ENCODE measurements at regions not wholly inside any gene's neighbourhood (a gene's known extent, or its start where the extent isn't known, plus 50 kb on each side); places are given as distances from the start of the nearest gene placed in this dataset.

GRCh38 chr13:107835339-107836018 is 379.9 kb downstream of the LIG4 start:
- DNase-seq (no peak), FAIRE-seq (no peak)
- H3K4me1 ChIP-seq (ENCODE audit: control insufficient read depth in 3 of 3, insufficient read depth in 2 of 3, low read depth in 1 of 3, low read length in 2 of 3): no peaks in the 10 kb centered on the region
- no peaks in the 10 kb centered on the region for H3K9me3 ChIP-seq (ENCODE audit: control insufficient read depth in 2 of 2, insufficient read depth in 1 of 2, low read depth in 1 of 2, low read length in 1 of 2)
- WGBS, 3 donors: 62 to 77% (median 71%) methylated on average over 4 of the region's 4 CpGs
- no peaks in the 10 kb centered on the region for H3K27me3 ChIP-seq (ENCODE audit: control insufficient read depth in 3 of 3, insufficient read depth in 3 of 3, low read length in 3 of 3)
- H3K36me3 ChIP-seq (ENCODE audit: control insufficient read depth in 3 of 3, insufficient read depth in 2 of 3, low read depth in 1 of 3, low read length in 3 of 3): no peaks in the 10 kb centered on the region
- H3K27ac ChIP-seq (ENCODE audit: low read depth in 1 of 3, low read length in 2 of 3): no peak overlapping the region
- H3K4me3 ChIP-seq (ENCODE audit: low read depth in 1 of 3, low read length in 3 of 3): no peak overlapping the region

GRCh38 chr13:107834717-107835116 is 380.6 kb downstream of the LIG4 start:
- Histone ChIP-seq H3K27ac (ENCODE audit: low read depth in 1 of 3, low read length in 2 of 3) (no peak overlapping the region), H3K4me3 (ENCODE audit: low read depth in 1 of 3, low read length in 3 of 3) (no peak overlapping the region), H3K36me3 (ENCODE audit: control insufficient read depth in 3 of 3, insufficient read depth in 2 of 3, low read depth in 1 of 3, low read length in 3 of 3) (no peaks in the 10 kb centered on the region), H3K9me3 (ENCODE audit: control insufficient read depth in 2 of 2, insufficient read depth in 1 of 2, low read depth in 1 of 2, low read length in 1 of 2) (no peaks in the 10 kb centered on the region), H3K4me1 (ENCODE audit: control insufficient read depth in 3 of 3, insufficient read depth in 2 of 3, low read depth in 1 of 3, low read length in 2 of 3) (no peaks in the 10 kb centered on the region), H3K27me3 (ENCODE audit: control insufficient read depth in 3 of 3, insufficient read depth in 3 of 3, low read length in 3 of 3) (no peaks in the 10 kb centered on the region)
- FAIRE-seq (no peak), DNase-seq (no peak)
- WGBS, 3 donors: 55 to 64% (median 62%) methylated on average over 5 of the region's 5 CpGs

GRCh38 chr13:107834281-107834680 is 381.1 kb downstream of the LIG4 start:
- WGBS, 3 donors: 21 to 55% (median 32%) methylated on average over 1 of the region's 1 CpG
- Histone ChIP-seq H3K9me3 (ENCODE audit: control insufficient read depth in 2 of 2, insufficient read depth in 1 of 2, low read depth in 1 of 2, low read length in 1 of 2) (no peaks in the 10 kb centered on the region), H3K4me3 (ENCODE audit: low read depth in 1 of 3, low read length in 3 of 3) (no peak overlapping the region), H3K4me1 (ENCODE audit: control insufficient read depth in 3 of 3, insufficient read depth in 2 of 3, low read depth in 1 of 3, low read length in 2 of 3) (no peaks in the 10 kb centered on the region), H3K27ac (ENCODE audit: low read depth in 1 of 3, low read length in 2 of 3) (no peak overlapping the region), H3K36me3 (ENCODE audit: control insufficient read depth in 3 of 3, insufficient read depth in 2 of 3, low read depth in 1 of 3, low read length in 3 of 3) (no peaks in the 10 kb centered on the region), H3K27me3 (ENCODE audit: control insufficient read depth in 3 of 3, insufficient read depth in 3 of 3, low read length in 3 of 3) (no peaks in the 10 kb centered on the region)
- DNase-seq (no peak), FAIRE-seq (no peak)

- no peaks in the 10 kb centered on the region for H3K9me3 ChIP-seq (ENCODE audit: control insufficient read depth in 2 of 2, insufficient read depth in 1 of 2, low read depth in 1 of 2, low read length in 1 of 2)
- no peak overlapping the region for H3K4me3 ChIP-seq (ENCODE audit: low read depth in 1 of 3, low read length in 3 of 3)
- WGBS, 3 donors: 80 to 90% (median 86%) methylated on average over 10 of the region's 10 CpGs
- H3K27me3 ChIP-seq (ENCODE audit: control insufficient read depth in 3 of 3, insufficient read depth in 3 of 3, low read length in 3 of 3): no peaks in the 10 kb centered on the region
- no peak for DNase-seq
- FAIRE-seq: no peak
- H3K4me1 ChIP-seq (ENCODE audit: control insufficient read depth in 3 of 3, insufficient read depth in 2 of 3, low read depth in 1 of 3, low read length in 2 of 3): no peaks in the 10 kb centered on the region
- H3K27ac ChIP-seq (ENCODE audit: low read depth in 1 of 3, low read length in 2 of 3): no peak overlapping the region
- H3K36me3 ChIP-seq (ENCODE audit: control insufficient read depth in 3 of 3, insufficient read depth in 2 of 3, low read depth in 1 of 3, low read length in 3 of 3): no peaks in the 10 kb centered on the region
Observed at GRCh38 chr13:107832500-107833100, 382.7 kb downstream of the LIG4 start.

GRCh38 chr13:107830804-107831203 is 384.5 kb downstream of the LIG4 start:
- Histone ChIP-seq H3K27ac (ENCODE audit: low read depth in 1 of 3, low read length in 2 of 3) (no peak overlapping the region), H3K4me1 (ENCODE audit: control insufficient read depth in 3 of 3, insufficient read depth in 2 of 3, low read depth in 1 of 3, low read length in 2 of 3) (no peaks in the 10 kb centered on the region)
- 86 to 95% (median 92%) methylated on average over 3 of the region's 3 CpGs for WGBS, 3 donors

GRCh38 chr13:107827840-107828549 is 387.3 kb downstream of the LIG4 start:
- Histone ChIP-seq H3K27ac (ENCODE audit: low read depth in 1 of 3, low read length in 2 of 3) (no peak overlapping the region), H3K9me3 (ENCODE audit: control insufficient read depth in 2 of 2, insufficient read depth in 1 of 2, low read depth in 1 of 2, low read length in 1 of 2) (no peaks in the 10 kb centered on the region), H3K4me3 (ENCODE audit: low read depth in 1 of 3, low read length in 3 of 3) (no peak overlapping the region), H3K36me3 (ENCODE audit: control insufficient read depth in 3 of 3, insufficient read depth in 2 of 3, low read depth in 1 of 3, low read length in 3 of 3) (no peaks in the 10 kb centered on the region), H3K4me1 (ENCODE audit: control insufficient read depth in 3 of 3, insufficient read depth in 2 of 3, low read depth in 1 of 3, low read length in 2 of 3) (no peaks in the 10 kb centered on the region), H3K27me3 (ENCODE audit: control insufficient read depth in 3 of 3, insufficient read depth in 3 of 3, low read length in 3 of 3) (no peaks in the 10 kb centered on the region)
- DNase-seq (no peak), FAIRE-seq (no peak)
- 64 to 76% (median 72%) methylated on average over 11 of the region's 11 CpGs for WGBS, 3 donors

More at GRCh38 chr13:107830804-107831203, 384.5 kb downstream of the LIG4 start:
- FAIRE-seq: no peak
- H3K4me3 ChIP-seq (ENCODE audit: low read depth in 1 of 3, low read length in 3 of 3): no peak overlapping the region
- H3K27me3 ChIP-seq (ENCODE audit: control insufficient read depth in 3 of 3, insufficient read depth in 3 of 3, low read length in 3 of 3): no peaks in the 10 kb centered on the region
- H3K9me3 ChIP-seq (ENCODE audit: control insufficient read depth in 2 of 2, insufficient read depth in 1 of 2, low read depth in 1 of 2, low read length in 1 of 2): no peaks in the 10 kb centered on the region
- H3K36me3 ChIP-seq (ENCODE audit: control insufficient read depth in 3 of 3, insufficient read depth in 2 of 3, low read depth in 1 of 3, low read length in 3 of 3): no peaks in the 10 kb centered on the region
- DNase-seq: no peak

GRCh38 chr13:107824635-107825034 is 390.7 kb downstream of the LIG4 start:
- no peak for FAIRE-seq
- Histone ChIP-seq H3K4me1 (ENCODE audit: control insufficient read depth in 3 of 3, insufficient read depth in 2 of 3, low read depth in 1 of 3, low read length in 2 of 3) (no peaks in the 10 kb centered on the region), H3K36me3 (ENCODE audit: control insufficient read depth in 3 of 3, insufficient read depth in 2 of 3, low read depth in 1 of 3, low read length in 3 of 3) (no peaks in the 10 kb centered on the region), H3K4me3 (ENCODE audit: low read depth in 1 of 3, low read length in 3 of 3) (no peak overlapping the region), H3K27me3 (ENCODE audit: control insufficient read depth in 3 of 3, insufficient read depth in 3 of 3, low read length in 3 of 3) (no peaks in the 10 kb centered on the region), H3K27ac (ENCODE audit: low read depth in 1 of 3, low read length in 2 of 3) (no peak overlapping the region), H3K9me3 (ENCODE audit: control insufficient read depth in 2 of 2, insufficient read depth in 1 of 2, low read depth in 1 of 2, low read length in 1 of 2) (no peaks in the 10 kb centered on the region)
- DNase-seq: no peak
- WGBS, 3 donors: 67 to 75% (median 72%) methylated on average over 7 of the region's 7 CpGs

GRCh38 chr13:107822006-107822405 is 393.3 kb downstream of the LIG4 start:
- H3K36me3 ChIP-seq (ENCODE audit: control insufficient read depth in 3 of 3, insufficient read depth in 2 of 3, low read depth in 1 of 3, low read length in 3 of 3): no peaks in the 10 kb centered on the region
- DNase-seq (no peak), FAIRE-seq (no peak)
- no peaks in the 10 kb centered on the region for H3K27me3 ChIP-seq (ENCODE audit: control insufficient read depth in 3 of 3, insufficient read depth in 3 of 3, low read length in 3 of 3)
- no peaks in the 10 kb centered on the region for H3K9me3 ChIP-seq (ENCODE audit: control insufficient read depth in 2 of 2, insufficient read depth in 1 of 2, low read depth in 1 of 2, low read length in 1 of 2)
- H3K4me1 ChIP-seq (ENCODE audit: control insufficient read depth in 3 of 3, insufficient read depth in 2 of 3, low read depth in 1 of 3, low read length in 2 of 3): no peaks in the 10 kb centered on the region
- H3K27ac ChIP-seq (ENCODE audit: low read depth in 1 of 3, low read length in 2 of 3): no peak overlapping the region
- H3K4me3 ChIP-seq (ENCODE audit: low read depth in 1 of 3, low read length in 3 of 3): no peak overlapping the region
